ENCODE measurements at regions not wholly inside any gene's neighbourhood (a gene's known extent, or its start where the extent isn't known, plus 50 kb on each side); places are given as distances from the start of the nearest gene placed in this dataset.

DNA sequence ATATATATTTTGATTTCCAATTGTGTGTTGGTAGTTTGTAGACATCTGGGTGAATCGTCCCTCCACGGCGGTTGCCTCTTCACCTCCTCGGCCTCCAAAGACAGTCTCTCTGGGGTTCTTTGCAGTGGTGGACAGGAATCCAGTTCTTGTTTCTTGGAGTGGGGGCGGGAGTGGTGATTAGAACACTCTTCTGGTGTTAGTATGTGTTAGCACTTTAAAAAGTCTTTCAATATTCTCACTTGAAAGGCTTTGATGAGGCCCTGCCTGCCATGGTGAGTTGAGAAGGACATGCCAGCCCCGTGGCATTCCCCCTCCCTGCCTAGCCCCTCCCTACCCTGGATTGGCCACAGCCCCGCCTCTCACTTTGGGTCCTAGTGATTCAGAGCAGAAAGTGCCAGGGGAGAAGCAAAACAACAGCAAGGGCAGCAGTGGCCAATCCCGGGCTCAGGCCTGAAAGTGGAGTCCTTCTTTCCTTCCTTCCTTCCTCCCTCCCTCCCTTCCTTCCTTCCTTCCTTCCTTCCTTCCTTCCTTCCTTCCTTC lies 316.8 kb upstream of the HS6ST1 start:
- TF ChIP-seq, protein P1, sequence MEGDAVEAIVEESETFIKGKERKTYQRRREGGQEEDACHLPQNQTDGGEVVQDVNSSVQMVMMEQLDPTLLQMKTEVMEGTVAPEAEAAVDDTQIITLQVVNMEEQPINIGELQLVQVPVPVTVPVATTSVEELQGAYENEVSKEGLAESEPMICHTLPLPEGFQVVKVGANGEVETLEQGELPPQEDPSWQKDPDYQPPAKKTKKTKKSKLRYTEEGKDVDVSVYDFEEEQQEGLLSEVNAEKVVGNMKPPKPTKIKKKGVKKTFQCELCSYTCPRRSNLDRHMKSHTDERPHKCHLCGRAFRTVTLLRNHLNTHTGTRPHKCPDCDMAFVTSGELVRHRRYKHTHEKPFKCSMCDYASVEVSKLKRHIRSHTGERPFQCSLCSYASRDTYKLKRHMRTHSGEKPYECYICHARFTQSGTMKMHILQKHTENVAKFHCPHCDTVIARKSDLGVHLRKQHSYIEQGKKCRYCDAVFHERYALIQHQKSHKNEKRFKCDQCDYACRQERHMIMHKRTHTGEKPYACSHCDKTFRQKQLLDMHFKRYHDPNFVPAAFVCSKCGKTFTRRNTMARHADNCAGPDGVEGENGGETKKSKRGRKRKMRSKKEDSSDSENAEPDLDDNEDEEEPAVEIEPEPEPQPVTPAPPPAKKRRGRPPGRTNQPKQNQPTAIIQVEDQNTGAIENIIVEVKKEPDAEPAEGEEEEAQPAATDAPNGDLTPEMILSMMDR (IDR thresholded peaks at IDR 0.05), result no peak
- TF ChIP-seq EP300 (IDR thresholded peaks at IDR 0.05), result no peak
